OCI-LY1 (cell line): ENCODE measurements at regions not wholly inside any gene's neighbourhood (a gene's known extent, or its start where the extent isn't known, plus 50 kb on each side); places are given as distances from the start of the nearest gene placed in this dataset.

ENCODE experiments used
- CTCF ChIP-seq: fragments of 200-600 bp; sonication (generic), shearing (Covaris generic); IDR thresholded peaks from 2 replicates; pipeline ENCODE4 v1.5.1; 2017; ENCODE audit warnings: mild to moderate bottlenecking, antibody characterized with exemption, low read length, moderate library complexity, mixed read lengths
- EZH2 ChIP-seq: fragments of 200-600 bp; sonication (generic), shearing (Covaris generic); IDR thresholded peaks from 2 replicates; pipeline ENCODE4 v1.8.0; 2017; ENCODE audit warnings: borderline replicate concordance, mixed run types, mild to moderate bottlenecking, antibody characterized with exemption, low read length, moderate library complexity, mixed read lengths

- TF ChIP-seq CTCF: no peak
- no peak for TF ChIP-seq EZH2
Observed at GRCh38 chr17:13117616-13118015, 99.8 kb upstream of the ELAC2 start.
